Jurkat, Clone E6-1 (cell line): ENCODE measurements at regions not wholly inside any gene's neighbourhood (a gene's known extent, or its start where the extent isn't known, plus 50 kb on each side); places are given as distances from the start of the nearest gene placed in this dataset.
"Not testable (repeated sequence)": the region's sequence is repeated elsewhere in the genome, so short reads cannot be mapped to it uniquely, and the experiment has no call there.

Experiments used
- DNase-seq: peaks from one replicate; pipeline ENCODE4 v3.0.0-alpha.2; 2011; ENCODE audit warnings: low read depth, low spot score
- H3K4me3 ChIP-seq: 2 replicates; pipeline ENCODE4 v1.5.1; 2011; ENCODE audit warnings: mild to moderate bottlenecking, low read length, control low read depth, moderate library complexity

GRCh38 chr2:193011870-193012269 is 817.1 kb upstream of the TMEFF2 start:
- DNase-seq, result no peak
- no peak overlapping the region for H3K4me3 ChIP-seq

GRCh38 chr2:192993059-192993458 is 798.3 kb upstream of the TMEFF2 start:
- no peak for DNase-seq

GRCh38 chr2:192983173-192983572 is 788.4 kb upstream of the TMEFF2 start:
- no peak for DNase-seq

More at GRCh38 chr2:192993059-192993458, 798.3 kb upstream of the TMEFF2 start:
- H3K4me3 ChIP-seq, result no peak overlapping the region

GRCh38 chr2:192978395-192978794 is 783.7 kb upstream of the TMEFF2 start:
- no peak for DNase-seq

More at GRCh38 chr2:192983173-192983572, 788.4 kb upstream of the TMEFF2 start:
- H3K4me3 ChIP-seq, result no peak overlapping the region

GRCh38 chr2:192971981-192972380 is 777.2 kb upstream of the TMEFF2 start:
- no peak for DNase-seq
- no peak overlapping the region for H3K4me3 ChIP-seq

More at GRCh38 chr2:192978395-192978794, 783.7 kb upstream of the TMEFF2 start:
- no peak overlapping the region for H3K4me3 ChIP-seq

GRCh38 chr2:192969055-192969454 is 774.3 kb upstream of the TMEFF2 start:
- no peak for DNase-seq
- H3K4me3 ChIP-seq, result no peak overlapping the region

- DNase-seq, result no peak
- no peak overlapping the region for H3K4me3 ChIP-seq
Measured at GRCh38 chr2:192960945-192961344, 766.2 kb upstream of the TMEFF2 start.

GRCh38 chr2:192958615-192959014 is 763.9 kb upstream of the TMEFF2 start:
- not testable (repeated sequence) for DNase-seq, H3K4me3 ChIP-seq

- no peak overlapping the region for H3K4me3 ChIP-seq
- no peak for DNase-seq
Measured at GRCh38 chr2:192957425-192957824, 762.7 kb upstream of the TMEFF2 start.

GRCh38 chr2:192953116-192953515 is 758.4 kb upstream of the TMEFF2 start:
- no peak for DNase-seq
- no peak overlapping the region for H3K4me3 ChIP-seq

- H3K4me3 ChIP-seq, result no peak overlapping the region
- DNase-seq, result no peak
Measured at GRCh38 chr2:192952245-192952644, 757.5 kb upstream of the TMEFF2 start.

GRCh38 chr2:192948316-192948715 is 753.6 kb upstream of the TMEFF2 start:
- no peak overlapping the region for H3K4me3 ChIP-seq

GRCh38 chr2:192947352-192947751 is 752.6 kb upstream of the TMEFF2 start:
- H3K4me3 ChIP-seq, result no peak overlapping the region
- DNase-seq, result no peak

More at GRCh38 chr2:192948316-192948715, 753.6 kb upstream of the TMEFF2 start:
- DNase-seq, result no peak

- H3K4me3 ChIP-seq, result no peak overlapping the region
- no peak for DNase-seq
Measured at GRCh38 chr2:192940767-192941166, 746.0 kb upstream of the TMEFF2 start.

- no peak for DNase-seq
Measured at GRCh38 chr2:192932376-192932775, 737.6 kb upstream of the TMEFF2 start.

GRCh38 chr2:192921631-192922030 is 726.9 kb upstream of the TMEFF2 start:
- not testable (repeated sequence) for DNase-seq, H3K4me3 ChIP-seq

More at GRCh38 chr2:192932376-192932775, 737.6 kb upstream of the TMEFF2 start:
- no peak overlapping the region for H3K4me3 ChIP-seq

- DNase-seq, result no peak
- H3K4me3 ChIP-seq, result no peak overlapping the region
Measured at GRCh38 chr2:192901446-192901845, 706.7 kb upstream of the TMEFF2 start.

GRCh38 chr2:192899466-192899865 is 704.7 kb upstream of the TMEFF2 start:
- no peak for DNase-seq
- H3K4me3 ChIP-seq, result no peak overlapping the region

GRCh38 chr2:192893976-192894375 is 699.2 kb upstream of the TMEFF2 start:
- not testable (repeated sequence) for H3K4me3 ChIP-seq, DNase-seq

- no peak for DNase-seq
Measured at GRCh38 chr2:192888109-192888508, 693.4 kb upstream of the TMEFF2 start.

GRCh38 chr2:192887337-192887736 is 692.6 kb upstream of the TMEFF2 start:
- no peak for DNase-seq
- no peak overlapping the region for H3K4me3 ChIP-seq

More at GRCh38 chr2:192888109-192888508, 693.4 kb upstream of the TMEFF2 start:
- no peak overlapping the region for H3K4me3 ChIP-seq

- DNase-seq, result no peak
- no peak overlapping the region for H3K4me3 ChIP-seq
Measured at GRCh38 chr2:192886636-192887035, 691.9 kb upstream of the TMEFF2 start.
